NCI-H1092 treated with DMSO at 0.1 percent for 48 hours (cell line): ENCODE measurements at regions not wholly inside any gene's neighbourhood (a gene's known extent, or its start where the extent isn't known, plus 50 kb on each side); places are given as distances from the start of the nearest gene placed in this dataset.
"Not testable (repeated sequence)": the region's sequence is repeated elsewhere in the genome, so short reads cannot be mapped to it uniquely, and the experiment has no call there.

Experiments
- DNase-seq: peaks from one replicate; lab custom pipeline; 2025; lab: John Stamatoyannopoulos, UW

GRCh38 chr10:76665029-76665428 lies 972.6 kb downstream of the KCNMA1 start:
- DNase-seq, result no peak

DNA sequence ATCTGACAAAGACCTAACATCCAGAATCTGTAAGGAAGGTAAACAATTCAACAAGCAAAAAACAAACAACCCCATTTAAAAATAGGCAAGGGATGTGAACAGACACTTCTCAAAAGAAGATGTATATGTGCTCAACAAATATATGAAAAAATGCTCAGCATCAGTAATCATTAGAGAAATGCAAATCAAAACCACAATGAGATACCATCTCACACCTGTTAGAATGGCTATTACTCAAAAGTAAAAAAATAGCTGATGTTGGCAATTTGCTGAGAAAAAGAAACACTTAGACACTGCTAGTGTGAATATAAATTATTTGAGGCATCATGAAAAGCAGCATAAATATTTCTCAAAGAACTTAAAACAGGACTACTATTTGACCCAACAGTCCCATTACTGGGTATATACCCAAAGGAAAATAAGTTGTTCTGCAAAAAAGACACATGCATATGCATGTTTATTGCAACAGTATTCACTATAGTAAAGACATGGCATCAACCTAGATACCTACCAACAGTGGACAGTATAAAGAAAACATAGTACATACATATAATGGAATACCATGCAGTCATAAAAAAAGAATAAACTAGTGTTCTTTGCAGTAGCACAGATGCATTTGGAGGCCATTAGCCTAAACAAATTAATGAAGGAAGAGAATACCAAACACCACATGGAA lies 980.1 kb downstream of the KCNMA1 start:
- no peak for DNase-seq

DNA sequence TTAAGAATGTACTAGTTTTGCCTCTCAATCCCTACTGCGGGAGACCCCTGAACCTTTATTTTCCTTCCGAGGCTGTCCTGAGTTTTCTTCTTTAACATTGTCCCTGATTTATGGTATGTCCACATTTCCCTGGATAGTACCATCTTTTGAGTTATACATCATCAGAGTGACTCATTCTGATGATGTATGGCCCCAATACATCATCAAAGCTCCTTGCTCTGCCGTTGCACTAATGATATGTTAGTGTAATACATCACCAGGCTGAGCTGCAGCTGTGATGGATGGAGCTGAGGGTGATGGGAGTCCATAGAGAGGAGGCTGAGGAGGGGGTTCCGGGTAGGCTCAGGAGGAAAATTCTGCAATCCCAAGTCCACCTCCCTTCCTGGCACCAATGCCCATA lies 986.5 kb downstream of the KCNMA1 start:
- DNase-seq, result no peak

GRCh38 chr10:76649723-76650127 lies 987.9 kb downstream of the KCNMA1 start:
- no peak for DNase-seq

DNA sequence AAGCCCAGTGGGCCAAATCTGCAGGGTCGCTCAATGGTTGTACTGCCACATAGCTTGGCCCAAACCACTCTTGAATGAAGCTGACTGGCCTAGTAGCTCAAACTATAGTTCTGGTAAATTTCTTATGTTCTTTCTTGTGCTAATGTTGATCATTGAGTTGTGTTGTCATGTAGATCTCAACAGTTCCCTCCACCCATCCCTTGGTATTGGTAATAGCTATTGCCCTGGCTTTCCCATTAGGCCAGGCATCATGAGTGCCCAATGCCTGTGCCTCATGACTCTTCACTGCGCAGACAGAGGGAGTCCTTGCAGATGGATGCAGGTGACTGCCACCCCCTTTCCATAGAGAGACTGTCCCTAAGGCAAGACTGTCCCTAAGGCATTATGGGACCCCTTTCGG lies 988.4 kb downstream of the KCNMA1 start:
- no peak for DNase-seq

GRCh38 chr10:76647301-76647700 lies 990.3 kb downstream of the KCNMA1 start:
- DNase-seq, result no peak

- DNase-seq, result no peak
Measured at GRCh38 chr10:76645341-76645740, 992.3 kb downstream of the KCNMA1 start.

GRCh38 chr10:76644476-76644875 lies 993.1 kb downstream of the KCNMA1 start:
- no peak for DNase-seq

DNA sequence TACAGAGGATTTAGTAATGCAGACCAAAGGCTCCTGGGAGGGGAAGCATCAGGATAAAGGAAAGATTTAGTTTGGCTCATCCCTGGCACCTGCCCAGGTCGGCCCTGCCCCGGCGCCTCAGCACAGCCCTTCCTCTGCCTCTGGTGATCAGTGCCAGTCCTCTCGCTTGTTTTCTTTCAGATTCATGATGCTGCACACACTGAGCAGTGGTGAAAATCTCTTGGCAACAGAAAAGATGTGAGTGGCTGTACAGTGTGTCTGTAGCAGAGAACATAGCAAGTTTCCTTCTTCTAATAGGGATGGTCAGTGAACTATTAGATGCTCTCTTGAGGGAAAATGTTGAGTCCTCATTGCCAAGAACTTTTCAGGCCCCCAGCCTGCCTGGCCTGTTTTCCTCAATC lies 994.1 kb downstream of the KCNMA1 start:
- DNase-seq, result no peak

- no peak for DNase-seq
Measured at GRCh38 chr10:76642358-76642757, 995.2 kb downstream of the KCNMA1 start.

DNA sequence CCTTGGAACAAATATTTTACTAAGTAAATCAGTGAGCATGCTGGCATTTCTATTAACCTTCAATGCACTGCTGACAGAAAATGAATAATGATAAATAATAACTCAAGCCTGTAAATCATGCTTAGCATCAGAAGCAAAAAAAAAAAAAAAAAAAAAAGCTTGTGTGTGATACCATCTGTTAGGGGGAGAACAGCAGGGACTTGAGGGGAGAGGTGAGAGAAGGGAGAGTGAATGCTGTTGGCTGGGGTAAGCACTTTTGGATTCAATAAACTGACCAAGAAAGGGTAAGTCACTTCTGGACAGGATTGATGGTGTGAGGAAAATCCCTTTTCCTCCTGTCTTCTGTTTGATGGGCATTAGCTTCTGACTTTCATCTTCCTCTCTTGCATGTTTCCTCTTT lies 996.4 kb downstream of the KCNMA1 start:
- no peak for DNase-seq

GRCh38 chr10:76640806-76641205 lies 996.8 kb downstream of the KCNMA1 start:
- no peak for DNase-seq

DNA sequence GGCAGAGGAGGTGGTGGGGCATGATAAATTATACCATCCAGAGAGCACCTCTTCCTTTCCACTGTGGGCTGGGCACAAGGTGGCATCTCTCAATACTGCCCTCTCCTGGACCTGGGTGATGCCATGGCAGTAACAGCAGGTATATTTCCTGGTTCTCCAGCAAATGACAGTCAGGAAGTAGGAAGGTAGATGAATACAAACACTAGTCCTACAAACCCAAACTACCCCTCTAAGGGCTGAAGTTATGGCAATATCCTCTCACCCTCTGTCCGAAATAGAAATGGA lies 1004.9 kb downstream of the KCNMA1 start:
- peak; percentile 0 for DNase-seq

DNA sequence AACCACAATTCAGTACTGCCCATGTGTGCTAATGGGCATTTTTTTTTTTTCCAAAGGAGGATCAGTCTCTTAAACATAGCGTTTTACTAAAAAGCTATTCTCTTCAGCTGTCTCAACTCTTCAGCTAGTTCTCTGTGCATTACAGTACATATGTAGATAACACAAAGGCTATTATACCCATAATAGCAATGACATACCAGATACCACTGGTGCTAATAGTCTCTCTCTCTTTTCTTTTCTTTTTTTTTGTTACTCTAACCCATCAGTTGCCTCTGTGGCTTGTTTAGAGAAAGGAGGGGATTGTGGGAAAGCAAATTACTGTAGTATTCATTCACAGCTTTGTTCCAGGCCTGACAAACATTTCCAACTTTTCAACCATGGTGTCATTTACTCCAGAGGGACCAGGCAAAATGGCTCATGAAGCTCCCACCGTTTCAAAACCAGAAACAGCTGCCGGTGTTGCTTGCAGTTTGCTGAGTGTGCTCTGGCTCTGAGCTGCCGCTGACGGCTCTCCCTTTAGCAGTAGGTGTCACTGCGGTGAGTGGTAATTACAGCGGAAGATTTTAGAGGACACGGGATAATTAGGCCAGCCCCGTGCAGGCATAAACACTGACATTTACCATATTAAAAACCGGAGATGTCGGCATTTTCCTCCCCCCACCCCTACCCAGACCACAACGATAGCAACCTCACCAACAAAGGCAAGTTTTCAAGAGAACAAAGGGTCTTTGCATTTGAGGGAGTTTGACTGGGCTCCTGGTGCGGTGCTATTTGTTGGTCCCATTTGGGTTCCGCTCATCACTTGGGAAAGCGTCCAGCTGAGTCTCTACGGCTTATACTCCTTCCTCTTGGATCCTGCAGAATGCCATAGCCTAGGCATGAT lies 1005.5 kb downstream of the KCNMA1 start:
- DNase-seq, result no peak

- DNase-seq, result no peak
Measured at GRCh38 chr10:76631036-76631670, 1006.5 kb downstream of the KCNMA1 start.

GRCh38 chr10:76628801-76629200 lies 1008.8 kb downstream of the KCNMA1 start:
- DNase-seq, result no peak

DNA sequence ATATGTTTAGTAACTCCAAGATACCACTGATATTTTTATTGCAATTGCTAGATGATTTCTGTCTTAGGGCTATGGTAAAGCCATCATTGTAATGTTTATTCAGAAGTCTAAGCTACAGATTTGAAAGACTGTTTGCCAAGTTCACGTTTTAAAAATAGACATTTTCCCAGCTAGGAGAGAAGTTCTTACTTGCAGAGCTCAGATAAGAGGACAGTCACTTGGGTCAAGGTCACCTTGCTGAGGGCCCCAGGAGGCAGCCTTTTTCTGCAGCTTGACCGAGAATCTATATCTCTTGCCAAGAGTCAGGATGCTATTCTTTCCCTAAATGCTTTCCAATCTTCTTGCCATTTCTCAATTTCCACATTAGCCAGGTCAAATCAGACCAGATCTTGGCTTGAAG lies 1011.2 kb downstream of the KCNMA1 start:
- DNase-seq, result no peak

DNA sequence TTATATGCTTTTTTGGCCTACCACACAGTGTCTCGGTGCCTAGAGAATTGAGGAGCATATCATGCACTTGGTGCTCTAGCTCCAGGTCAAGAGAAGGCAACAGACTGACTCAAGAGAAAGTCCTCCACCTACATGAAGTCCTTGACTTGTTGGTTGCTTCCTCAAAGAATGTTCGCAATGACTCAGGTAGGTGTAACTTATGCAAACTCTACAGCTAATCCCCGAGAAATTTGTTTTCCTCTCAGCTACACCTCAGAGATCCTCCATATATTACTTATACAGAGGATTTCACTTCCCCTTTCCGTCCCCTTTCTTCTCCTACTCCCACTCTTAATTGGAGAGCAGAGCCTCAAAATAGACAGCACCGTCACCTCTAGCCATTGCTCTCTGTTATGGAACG lies 1013.1 kb downstream of the KCNMA1 start:
- DNase-seq, result no peak

DNA sequence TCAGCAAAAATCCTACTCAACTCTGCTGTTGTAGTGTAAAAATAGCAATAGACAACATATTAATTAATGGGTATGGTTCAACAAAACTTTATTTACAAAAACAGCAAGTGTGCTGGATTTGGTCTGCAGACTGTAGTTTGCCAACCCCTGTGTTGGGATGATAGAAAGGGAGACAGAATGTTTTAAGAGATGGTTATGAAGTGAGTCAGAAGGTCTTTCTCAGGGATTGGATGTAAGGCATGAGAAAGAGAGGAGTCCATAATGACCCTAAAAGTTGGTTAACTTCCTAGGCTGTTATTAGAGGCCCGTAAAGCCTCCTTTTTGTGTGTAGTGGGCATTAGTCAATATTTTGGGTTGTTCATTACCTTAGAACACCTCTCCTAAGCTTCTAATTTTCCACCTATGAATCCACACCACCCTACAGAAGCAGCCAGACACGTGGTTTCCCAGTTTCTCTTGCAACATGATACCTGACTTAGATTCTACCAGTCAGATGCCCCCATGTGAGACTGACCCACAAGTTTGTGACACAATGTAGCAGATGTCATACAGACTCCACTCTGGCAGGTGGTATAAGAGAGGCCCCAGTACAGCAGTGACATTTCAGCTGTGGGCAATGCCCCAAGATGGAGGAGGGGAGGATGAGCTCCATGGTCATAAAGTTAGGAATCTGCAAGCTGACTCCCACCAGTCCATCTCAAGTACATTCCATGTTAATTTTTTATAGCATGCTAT lies 1015.6 kb downstream of the KCNMA1 start:
- no peak for DNase-seq

- no peak for DNase-seq
Measured at GRCh38 chr10:76618641-76619040, 1019.0 kb downstream of the KCNMA1 start.

DNA sequence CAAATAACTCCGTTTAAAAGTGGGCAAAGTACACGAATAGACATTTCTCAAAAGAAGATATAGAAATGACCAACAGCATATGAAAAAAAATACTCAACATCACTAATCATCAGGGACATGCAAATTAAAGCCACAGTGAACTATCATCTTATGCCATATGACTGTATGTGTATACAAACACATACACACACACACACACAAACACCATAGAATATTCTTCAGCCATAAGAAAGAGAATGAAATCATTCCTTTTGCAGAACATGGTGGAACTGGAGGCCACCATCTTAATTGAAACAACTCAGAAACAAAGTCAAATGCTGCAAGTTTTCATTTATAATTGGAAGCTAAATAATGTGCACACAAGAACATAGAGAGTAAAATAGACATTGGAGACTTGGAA lies 1019.4 kb downstream of the KCNMA1 start:
- DNase-seq, result no peak

DNA sequence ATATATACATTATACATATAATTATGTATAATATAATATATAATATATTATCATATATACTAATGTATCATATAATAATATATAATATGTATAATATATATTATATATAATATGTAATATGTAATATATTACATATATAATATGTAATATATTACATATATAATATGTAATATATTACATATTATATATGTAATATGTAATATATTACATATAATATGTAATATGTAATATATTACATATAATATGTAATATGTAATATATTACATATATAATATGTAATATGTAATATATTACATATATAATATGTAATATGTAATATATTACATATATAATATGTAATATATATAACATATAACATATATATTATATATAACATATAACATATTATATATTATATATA lies 1020.9 kb downstream of the KCNMA1 start:
- not testable (repeated sequence) for DNase-seq

- no peak for DNase-seq
Measured at GRCh38 chr10:76615049-76615448, 1022.6 kb downstream of the KCNMA1 start.
